Esophagus squamous epithelium (tissue), 5 donors: ENCODE measurements at regions not wholly inside any gene's neighbourhood (a gene's known extent, or its start where the extent isn't known, plus 50 kb on each side); places are given as distances from the start of the nearest gene placed in this dataset.

Experiments used
- DNase-seq: peaks from one replicate; lab custom pipeline; 2025; lab: John Stamatoyannopoulos, UW
- H3K27ac ChIP-seq, 4 donors: fragments of 200-600 bp; sonication (generic); one replicate each; pipeline ENCODE4 v1.5.1; 2016 to 2019; ENCODE audit warnings: mild to moderate bottlenecking in 1 of 4
- H3K27me3 ChIP-seq, 4 donors: fragments of 200-600 bp; sonication (generic); 1 replicate in 3 of 4; 2 replicates in 1 of 4; pipeline versions ENCODE4 v1.5.1 to v1.6.0; 2017 to 2021; ENCODE audit warnings: antibody characterized with exemption in 1 of 4
- H3K36me3 ChIP-seq, 3 donors: fragments of 200-600 bp; sonication (generic); one replicate each; pipeline ENCODE4 v1.5.1; 2016 to 2019
- H3K4me1 ChIP-seq, 3 donors: fragments of 200-600 bp; sonication (generic); one replicate each; pipeline ENCODE4 v1.5.1; 2017 to 2019
- H3K4me3 ChIP-seq, 4 donors: fragments of 200-600 bp; sonication (generic); 1 replicate in 3 of 4; 2 replicates in 1 of 4; pipeline ENCODE4 v1.5.1; 2016 to 2019; ENCODE audit warnings: mild to moderate bottlenecking in 2 of 4, moderate library complexity in 1 of 4
- H3K9me3 ChIP-seq, 3 donors: fragments of 200-600 bp; sonication (generic); one replicate each; pipeline ENCODE4 v1.5.1; 2016 to 2019
- CTCF ChIP-seq, 6 experiments: fragments of 450-650 bp in 4 of 6; fragments of 200-600 bp in 2 of 6; sonication (generic) in 2 of 6; IDR thresholded peaks; one replicate each; pipeline ENCODE4 v1.5.1; 2016 to 2019; ENCODE audit warnings: antibody characterized with exemption in 6 of 6, mild to moderate bottlenecking in 4 of 6, moderate library complexity in 4 of 6
- POLR2A ChIP-seq, 4 donors: fragments of 450-650 bp; IDR thresholded peaks; one replicate each; pipeline ENCODE4 v1.6.1; 2017; ENCODE audit warnings: antibody characterized with exemption in 4 of 4, mild to moderate bottlenecking in 4 of 4, moderate library complexity in 3 of 4
- WGBS, 2 donors: methylation state at CpG; one replicate each; pipeline ENCODE4 v1.1.5; 2018; 5-methylcytosine and 5-hydroxymethylcytosine counted together
- intact Hi-C: fragments of 100-400 bp; cut with DNase I; formaldehyde crosslinking; loops from one replicate; pipeline ENCODE4 v1.15.0; 2022
- donor health status: DM: yes; HTN: yes; CAD: no.

DNA sequence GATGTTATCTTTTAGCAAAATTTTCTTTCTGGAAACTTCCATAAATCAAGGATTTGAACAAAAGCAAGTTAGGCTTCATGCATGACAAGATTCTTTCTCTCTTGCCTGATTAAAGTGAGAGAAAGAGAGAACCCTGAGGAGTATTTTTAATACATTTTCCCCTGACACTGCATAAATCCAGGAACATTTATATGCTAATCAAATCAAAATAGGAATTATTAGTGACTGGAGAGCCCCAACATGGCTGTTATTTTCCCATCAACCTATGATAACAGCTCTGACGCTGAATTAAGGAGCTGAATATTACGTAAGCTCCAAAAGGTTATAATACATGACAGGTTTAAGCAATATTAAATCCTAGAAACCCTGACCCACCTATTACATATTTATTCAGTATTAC, 930.2 kb upstream of the PIK3C3 start:
- no peaks in the 10 kb centered on the region for H3K36me3 ChIP-seq
- intact Hi-C loops: no loop called here
- H3K27ac ChIP-seq: no peak overlapping the region
- DNase-seq: no peak
- WGBS, 2 donors: 91 to 93% methylated on average over 2 of the region's 2 CpGs
- TF ChIP-seq CTCF (IDR thresholded peaks at IDR 0.05): no peak
- no peak for TF ChIP-seq POLR2A (IDR thresholded peaks at IDR 0.05)
- H3K9me3 ChIP-seq: no peaks in the 10 kb centered on the region
- no peaks in the 10 kb centered on the region for H3K27me3 ChIP-seq
- H3K4me1 ChIP-seq: no peaks in the 10 kb centered on the region
- no peak overlapping the region for H3K4me3 ChIP-seq

DNA sequence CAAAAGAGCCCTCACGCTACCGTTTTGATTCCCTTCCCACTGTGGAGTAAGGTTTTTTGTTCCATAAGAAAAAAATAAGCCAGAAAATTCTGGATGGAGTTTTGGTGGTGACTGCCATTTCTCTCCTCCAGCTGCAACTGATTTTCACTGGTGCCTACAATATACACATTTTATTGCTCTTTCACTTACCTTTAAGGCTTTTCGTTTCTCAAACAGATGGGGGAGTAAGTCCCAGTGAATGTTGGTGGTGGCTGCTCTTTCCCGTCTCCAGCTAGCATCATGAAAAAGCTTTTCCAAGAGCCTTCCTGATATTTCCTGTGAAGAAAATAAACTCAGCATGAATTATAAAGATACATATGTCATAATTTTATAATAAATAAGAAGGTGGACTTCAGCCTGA, 932.5 kb upstream of the PIK3C3 start:
- intact Hi-C loops: no loop called here
- H3K27ac ChIP-seq: no peak overlapping the region
- H3K9me3 ChIP-seq: no peaks in the 10 kb centered on the region
- H3K4me1 ChIP-seq: no peaks in the 10 kb centered on the region
- no peaks in the 10 kb centered on the region for H3K36me3 ChIP-seq
- 51 to 58% methylated on average over 4 of the region's 4 CpGs for WGBS, 2 donors
- TF ChIP-seq CTCF (IDR thresholded peaks at IDR 0.05) (no peak), POLR2A (IDR thresholded peaks at IDR 0.05) (no peak)
- no peak overlapping the region for H3K4me3 ChIP-seq
- DNase-seq: no peak
- no peaks in the 10 kb centered on the region for H3K27me3 ChIP-seq

GRCh38 chr18:41021089-41021488, 933.9 kb upstream of the PIK3C3 start:
- Histone ChIP-seq H3K9me3 (no peaks in the 10 kb centered on the region), H3K27me3 (no peaks in the 10 kb centered on the region), H3K27ac (no peak overlapping the region), H3K36me3 (no peaks in the 10 kb centered on the region), H3K4me3 (no peak overlapping the region), H3K4me1 (no peaks in the 10 kb centered on the region)
- intact Hi-C loops: no loop called here
- no peak for DNase-seq
- WGBS, 2 donors: 65 to 74% methylated on average over 3 of the region's 3 CpGs
- TF ChIP-seq POLR2A (IDR thresholded peaks at IDR 0.05) (no peak), CTCF (IDR thresholded peaks at IDR 0.05) (no peak)

DNA sequence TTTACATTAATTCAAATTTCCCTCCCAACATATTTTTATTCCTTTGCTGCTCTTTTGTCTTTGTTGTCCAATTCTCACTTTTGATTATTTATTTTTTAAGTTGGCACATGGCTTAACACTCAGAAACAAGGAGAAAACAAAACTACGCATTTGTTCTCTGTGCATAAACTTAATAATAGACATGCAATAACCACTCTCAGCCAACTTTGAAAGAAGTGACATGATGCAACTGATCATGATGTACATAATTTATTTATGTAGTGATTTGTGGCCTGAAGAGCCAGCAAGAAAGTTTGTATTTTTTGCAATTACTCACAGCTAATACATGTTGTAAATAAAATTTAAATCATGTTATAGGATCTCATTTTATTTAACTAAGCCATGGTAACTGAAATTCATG, 942.8 kb upstream of the PIK3C3 start:
- 70 to 77% methylated on average over 1 of the region's 1 CpG for WGBS, 2 donors
- H3K27ac ChIP-seq: no peak overlapping the region
- no peaks in the 10 kb centered on the region for H3K27me3 ChIP-seq
- no peaks in the 10 kb centered on the region for H3K36me3 ChIP-seq
- intact Hi-C loops: no loop called here
- no peak for DNase-seq
- H3K9me3 ChIP-seq: no peaks in the 10 kb centered on the region
- H3K4me1 ChIP-seq: no peaks in the 10 kb centered on the region
- TF ChIP-seq CTCF (IDR thresholded peaks at IDR 0.05): no peak
- no peak for TF ChIP-seq POLR2A (IDR thresholded peaks at IDR 0.05)
- H3K4me3 ChIP-seq: no peak overlapping the region

DNA sequence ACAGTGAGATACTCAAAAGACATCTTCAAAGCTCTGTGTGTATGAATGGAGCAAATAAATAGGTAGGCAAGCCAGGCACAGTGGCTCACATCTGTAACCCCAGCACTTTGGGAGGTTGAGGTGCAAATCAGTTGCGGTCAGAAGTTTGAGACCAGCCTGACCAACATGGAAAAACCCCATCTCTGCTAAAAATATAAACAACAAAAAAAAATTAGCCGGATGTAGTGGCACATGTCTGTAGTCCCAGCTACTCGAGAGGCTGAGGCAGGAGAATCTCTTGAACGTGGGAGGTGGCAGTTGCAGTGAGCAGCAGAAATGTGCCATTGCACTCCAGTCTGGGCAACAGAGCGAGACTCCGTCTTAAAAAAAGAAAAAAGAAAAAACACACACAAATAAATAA, 945.1 kb upstream of the PIK3C3 start:
- WGBS, 2 donors: 74 to 80% methylated on average over 6 of the region's 6 CpGs
- TF ChIP-seq POLR2A (IDR thresholded peaks at IDR 0.05) (no peak), CTCF (IDR thresholded peaks at IDR 0.05) (no peak)
- intact Hi-C loops: no loop called here
- no peaks in the 10 kb centered on the region for H3K4me1 ChIP-seq
- DNase-seq: no peak
- H3K4me3 ChIP-seq: no peak overlapping the region
- H3K27ac ChIP-seq: no peak overlapping the region
- no peaks in the 10 kb centered on the region for H3K9me3 ChIP-seq
- no peaks in the 10 kb centered on the region for H3K36me3 ChIP-seq
- no peaks in the 10 kb centered on the region for H3K27me3 ChIP-seq
